ENCODE measurements at regions not wholly inside any gene's neighbourhood (a gene's known extent, or its start where the extent isn't known, plus 50 kb on each side); places are given as distances from the start of the nearest gene placed in this dataset.

DNA sequence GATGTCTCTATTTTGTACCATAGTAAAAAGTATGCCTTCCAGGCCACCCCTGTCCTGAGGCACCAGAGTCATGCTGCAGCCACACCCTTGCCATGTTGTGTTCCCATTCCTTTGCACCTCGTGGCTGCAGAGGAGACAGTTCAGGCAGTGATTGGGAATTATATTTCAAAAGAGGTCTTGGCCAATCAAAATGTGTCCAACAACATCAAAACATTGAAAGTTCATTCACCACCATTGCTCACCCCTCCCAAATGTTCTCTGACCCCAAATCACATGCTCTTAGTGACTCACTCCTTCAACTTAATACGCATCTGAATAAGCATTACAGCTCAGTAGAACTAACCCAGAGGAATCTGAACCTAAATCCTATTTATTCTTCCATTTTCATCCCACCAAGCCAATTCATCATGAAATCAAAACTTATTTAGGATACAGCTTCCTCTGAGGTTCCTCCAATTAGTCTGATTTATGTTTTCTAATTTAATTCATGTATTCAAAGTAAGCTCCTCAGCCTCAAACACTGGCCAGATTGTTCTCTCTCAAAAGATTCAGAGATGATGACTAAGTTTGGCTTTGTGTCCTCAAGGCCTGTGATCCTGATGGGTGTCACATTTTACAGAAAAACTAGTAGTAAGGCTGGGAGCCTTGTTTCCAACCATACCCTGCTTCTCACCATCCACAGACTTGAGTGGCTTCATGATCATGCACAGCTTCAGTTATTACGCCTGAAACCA, 323.2 kb upstream of the INTU start:
- TF ChIP-seq, protein P1, sequence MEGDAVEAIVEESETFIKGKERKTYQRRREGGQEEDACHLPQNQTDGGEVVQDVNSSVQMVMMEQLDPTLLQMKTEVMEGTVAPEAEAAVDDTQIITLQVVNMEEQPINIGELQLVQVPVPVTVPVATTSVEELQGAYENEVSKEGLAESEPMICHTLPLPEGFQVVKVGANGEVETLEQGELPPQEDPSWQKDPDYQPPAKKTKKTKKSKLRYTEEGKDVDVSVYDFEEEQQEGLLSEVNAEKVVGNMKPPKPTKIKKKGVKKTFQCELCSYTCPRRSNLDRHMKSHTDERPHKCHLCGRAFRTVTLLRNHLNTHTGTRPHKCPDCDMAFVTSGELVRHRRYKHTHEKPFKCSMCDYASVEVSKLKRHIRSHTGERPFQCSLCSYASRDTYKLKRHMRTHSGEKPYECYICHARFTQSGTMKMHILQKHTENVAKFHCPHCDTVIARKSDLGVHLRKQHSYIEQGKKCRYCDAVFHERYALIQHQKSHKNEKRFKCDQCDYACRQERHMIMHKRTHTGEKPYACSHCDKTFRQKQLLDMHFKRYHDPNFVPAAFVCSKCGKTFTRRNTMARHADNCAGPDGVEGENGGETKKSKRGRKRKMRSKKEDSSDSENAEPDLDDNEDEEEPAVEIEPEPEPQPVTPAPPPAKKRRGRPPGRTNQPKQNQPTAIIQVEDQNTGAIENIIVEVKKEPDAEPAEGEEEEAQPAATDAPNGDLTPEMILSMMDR (IDR thresholded peaks at IDR 0.05) = no peak
- TF ChIP-seq ZFX (IDR thresholded peaks at IDR 0.05; ENCODE audit: borderline replicate concordance) = no peak

Measured in 22Rv1 (cell line).